Lower lobe of right lung (tissue), 2 donors: ENCODE measurements at regions not wholly inside any gene's neighbourhood (a gene's known extent, or its start where the extent isn't known, plus 50 kb on each side); places are given as distances from the start of the nearest gene placed in this dataset.

Source experiments
- ATAC-seq, 2 donors: fragments of 200-7000 bp; cut with Tn5 transposase; one replicate each; pipeline ENCODE4 v1.9.1; 2020 to 2022; ENCODE audit warnings: mild to moderate bottlenecking in 2 of 2, moderate library complexity in 2 of 2
- DNase-seq: peaks from one replicate; pipeline ENCODE4 v3.0.0-alpha.2; 2020
- H3K27ac ChIP-seq: fragments of 200-600 bp; one replicate; pipeline ENCODE4 v1.8.0; 2022
- H3K27me3 ChIP-seq: fragments of 200-600 bp; one replicate; pipeline ENCODE4 v1.8.0; 2022; ENCODE audit warnings: low read depth
- H3K36me3 ChIP-seq: fragments of 200-600 bp; one replicate; pipeline ENCODE4 v1.8.0; 2022; ENCODE audit warnings: mild to moderate bottlenecking
- H3K4me1 ChIP-seq: fragments of 200-600 bp; one replicate; pipeline ENCODE4 v1.8.0; 2022
- H3K4me3 ChIP-seq: fragments of 200-600 bp; one replicate; pipeline ENCODE4 v1.8.0; 2022; ENCODE audit warnings: mild to moderate bottlenecking
- H3K9me3 ChIP-seq: fragments of 200-600 bp; one replicate; pipeline ENCODE4 v1.8.0; 2022
- intact Hi-C: fragments of 100-400 bp; cut with DNase I; formaldehyde crosslinking; loops from one replicate; pipeline ENCODE4 v1.11.0; 2022
- TF ChIP-seq, protein P1 (sequence below): fragments of 200-600 bp; IDR thresholded peaks from one replicate; pipeline ENCODE4 v1.8.0; 2022; ENCODE audit warnings: antibody characterized with exemption, mild to moderate bottlenecking
- donor health status: DM: no; HTN: yes; CAD: no; lungs with severe emphysema.

DNA sequence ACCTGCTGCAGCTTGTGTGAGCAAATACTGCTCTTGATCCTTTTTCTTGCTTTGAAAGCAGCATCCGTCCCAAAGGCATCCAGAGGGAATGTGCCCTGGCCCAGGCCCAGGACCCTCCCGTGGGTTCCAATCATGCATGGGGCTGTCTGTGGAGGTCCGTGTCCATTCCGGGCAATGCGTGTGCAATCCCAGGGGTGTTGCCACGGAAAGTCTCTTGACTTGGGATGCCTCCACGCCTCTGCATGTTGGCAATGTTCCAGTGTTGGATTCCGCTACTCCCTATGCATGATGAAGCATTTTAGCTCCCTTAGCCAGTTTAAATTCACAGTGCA is 105.7 kb downstream of the SNRPN start:
- peak; percentile 10 for DNase-seq
- TF ChIP-seq, protein P1, sequence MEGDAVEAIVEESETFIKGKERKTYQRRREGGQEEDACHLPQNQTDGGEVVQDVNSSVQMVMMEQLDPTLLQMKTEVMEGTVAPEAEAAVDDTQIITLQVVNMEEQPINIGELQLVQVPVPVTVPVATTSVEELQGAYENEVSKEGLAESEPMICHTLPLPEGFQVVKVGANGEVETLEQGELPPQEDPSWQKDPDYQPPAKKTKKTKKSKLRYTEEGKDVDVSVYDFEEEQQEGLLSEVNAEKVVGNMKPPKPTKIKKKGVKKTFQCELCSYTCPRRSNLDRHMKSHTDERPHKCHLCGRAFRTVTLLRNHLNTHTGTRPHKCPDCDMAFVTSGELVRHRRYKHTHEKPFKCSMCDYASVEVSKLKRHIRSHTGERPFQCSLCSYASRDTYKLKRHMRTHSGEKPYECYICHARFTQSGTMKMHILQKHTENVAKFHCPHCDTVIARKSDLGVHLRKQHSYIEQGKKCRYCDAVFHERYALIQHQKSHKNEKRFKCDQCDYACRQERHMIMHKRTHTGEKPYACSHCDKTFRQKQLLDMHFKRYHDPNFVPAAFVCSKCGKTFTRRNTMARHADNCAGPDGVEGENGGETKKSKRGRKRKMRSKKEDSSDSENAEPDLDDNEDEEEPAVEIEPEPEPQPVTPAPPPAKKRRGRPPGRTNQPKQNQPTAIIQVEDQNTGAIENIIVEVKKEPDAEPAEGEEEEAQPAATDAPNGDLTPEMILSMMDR = no peak
- Histone ChIP-seq H3K9me3 (peaks cover 100% of the 10 kb centered on the region), H3K36me3 (peaks cover 61% of the 10 kb centered on the region), H3K27ac (no peak overlapping the region), H3K27me3 (no peaks in the 10 kb centered on the region), H3K4me1 (no peaks in the 10 kb centered on the region), H3K4me3 (no peak overlapping the region)
- intact Hi-C loops = no loop called here
- no peak for ATAC-seq

DNA sequence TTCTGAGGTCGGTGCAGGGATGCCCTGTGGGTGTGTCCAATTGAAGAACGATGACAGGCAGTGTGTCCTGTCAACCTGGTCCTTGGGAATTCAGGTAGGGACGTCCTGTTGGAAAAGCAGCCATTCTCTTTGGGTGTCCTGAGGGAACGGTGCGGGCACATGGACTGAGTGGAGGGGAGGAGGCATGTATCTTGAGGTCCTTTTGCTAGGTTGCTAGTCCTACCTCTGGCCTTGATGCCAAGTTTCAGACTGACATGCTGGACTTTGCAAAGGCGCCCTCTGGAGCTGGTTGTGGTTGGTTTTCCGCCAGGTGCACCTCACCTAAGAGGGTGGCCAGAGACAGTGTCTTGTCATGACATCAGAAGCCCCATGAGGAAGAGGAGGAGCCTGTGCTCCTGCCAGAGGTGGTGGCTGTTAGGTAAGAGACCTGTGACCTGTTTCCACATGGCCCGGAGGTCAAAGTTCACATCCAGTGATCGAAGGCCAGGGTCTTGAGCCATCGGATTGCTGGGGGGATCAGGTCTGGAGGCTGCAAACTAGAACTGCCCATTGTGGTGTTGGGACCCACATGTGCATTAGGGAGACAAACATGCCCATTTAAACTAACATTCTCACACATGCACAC is 106.3 kb downstream of the SNRPN start:
- Histone ChIP-seq H3K36me3 (peaks cover 56% of the 10 kb centered on the region), H3K27me3 (no peaks in the 10 kb centered on the region), H3K4me3 (no peak overlapping the region), H3K4me1 (no peaks in the 10 kb centered on the region), H3K27ac (no peak overlapping the region), H3K9me3 (peaks cover 100% of the 10 kb centered on the region)
- TF ChIP-seq, protein P1 = no peak
- DNase-seq (peak; percentile 11), ATAC-seq (no peak)
- intact Hi-C loops = no loop called here

DNA sequence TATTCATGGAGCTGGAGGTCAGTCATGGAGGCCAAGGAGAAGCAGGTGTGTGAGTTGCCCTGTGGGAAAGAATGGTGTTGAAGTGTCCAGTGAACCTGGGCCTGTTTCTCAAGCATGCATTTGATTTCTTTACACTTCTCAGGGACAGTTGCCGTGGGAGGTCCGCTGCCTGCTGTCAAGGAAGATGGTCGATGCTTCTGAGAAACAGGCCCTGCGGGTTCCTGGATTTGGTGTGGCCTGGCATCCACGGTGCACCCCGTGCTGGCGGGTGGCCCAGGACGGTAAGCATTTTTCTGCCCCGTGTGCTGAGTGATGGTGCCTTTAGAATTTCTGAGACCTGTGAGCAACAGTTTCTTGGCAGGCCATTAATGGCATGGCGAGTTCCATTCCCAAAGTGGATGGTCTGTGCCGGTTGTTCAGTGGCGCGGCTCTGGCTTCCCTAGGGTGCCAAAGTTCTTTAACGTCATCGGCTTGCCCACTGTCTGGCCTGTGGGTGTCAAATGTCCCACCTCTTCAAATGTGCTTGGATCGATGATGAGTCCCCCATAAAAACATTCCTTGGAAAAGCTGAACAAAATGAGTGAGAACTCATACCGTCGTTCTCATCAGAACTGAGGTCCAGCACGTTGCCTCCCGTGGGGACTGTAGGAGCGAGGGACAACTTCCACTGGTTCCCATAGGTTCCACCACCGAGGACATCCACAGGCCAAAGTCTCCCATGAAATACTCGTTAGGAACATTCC is 107.2 kb downstream of the SNRPN start:
- no peak for ATAC-seq
- Histone ChIP-seq H3K4me3 (no peak overlapping the region), H3K9me3 (peaks cover 100% of the 10 kb centered on the region)

DNA sequence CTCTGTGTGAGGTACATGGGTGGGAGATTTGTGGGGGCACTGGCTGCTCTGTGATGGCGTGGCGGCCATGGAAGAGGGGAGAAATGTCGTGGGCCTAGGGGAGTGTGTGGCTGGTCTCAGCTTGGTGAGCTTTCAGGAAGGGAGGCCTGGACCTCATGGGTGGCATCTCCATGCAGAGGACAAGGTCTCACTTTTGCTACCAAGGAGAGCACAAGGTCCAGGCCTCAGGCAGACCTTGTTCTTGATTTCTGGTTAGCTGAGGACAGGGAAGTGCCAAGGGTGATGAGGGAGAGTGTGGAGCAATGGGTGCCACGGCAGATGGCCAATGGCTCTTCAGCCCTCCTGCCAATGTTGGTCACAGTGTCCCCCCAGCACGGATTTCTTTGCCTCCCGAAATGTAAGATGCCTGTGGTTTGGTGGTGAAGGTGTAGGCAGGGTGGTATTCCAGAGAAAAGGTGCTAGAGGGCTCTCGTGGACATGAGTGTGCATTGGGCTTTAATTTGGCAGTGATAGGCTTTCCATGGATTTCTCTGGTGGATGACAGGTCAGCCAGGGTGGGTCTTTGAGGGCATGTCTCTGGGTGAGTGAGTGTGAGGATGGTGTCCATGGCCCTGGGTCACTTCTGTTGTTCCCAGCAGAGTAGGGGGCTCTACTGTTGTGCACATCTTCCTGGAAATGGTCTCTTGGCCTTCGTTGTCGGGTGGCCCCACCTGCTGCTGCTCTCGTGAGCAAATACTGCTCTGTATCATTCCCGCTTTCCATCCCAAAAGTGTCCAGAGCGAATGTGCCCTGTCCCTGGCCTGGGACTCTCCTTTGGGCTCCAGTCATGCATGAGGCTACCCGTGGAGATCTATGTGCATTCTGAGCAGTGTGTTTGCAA is 108.0 kb downstream of the SNRPN start:
- Histone ChIP-seq H3K27ac (no peak overlapping the region), H3K9me3 (peaks cover 100% of the 10 kb centered on the region), H3K27me3 (no peaks in the 10 kb centered on the region), H3K36me3 (peaks cover 60% of the 10 kb centered on the region), H3K4me3 (no peak overlapping the region), H3K4me1 (no peaks in the 10 kb centered on the region)
- no peak for ATAC-seq
- intact Hi-C loops = no loop called here
- peak; percentile 9 for DNase-seq
- TF ChIP-seq, protein P1 = no peak

More for the DNA sequence above, 107.2 kb downstream of the SNRPN start:
- H3K36me3 ChIP-seq = peaks cover 52% of the 10 kb centered on the region
- DNase-seq = peak; percentile 9
- no peaks in the 10 kb centered on the region for H3K4me1 ChIP-seq
- no peaks in the 10 kb centered on the region for H3K27me3 ChIP-seq
- TF ChIP-seq, protein P1 = no peak
- no peak overlapping the region for H3K27ac ChIP-seq
- intact Hi-C loops = no loop called here

GRCh38 chr15:25065286-25065685 is 110.5 kb downstream of the SNRPN start:
- Histone ChIP-seq H3K4me3 (no peak overlapping the region), H3K36me3 (peaks cover 64% of the 10 kb centered on the region), H3K27ac (no peak overlapping the region), H3K27me3 (no peaks in the 10 kb centered on the region), H3K4me1 (no peaks in the 10 kb centered on the region), H3K9me3 (peaks cover 100% of the 10 kb centered on the region)
- TF ChIP-seq, protein P1 = no peak
- intact Hi-C loops = no loop called here
- no peak for ATAC-seq
- DNase-seq = no peak
